OCI-LY1 (cell line): ENCODE measurements at regions not wholly inside any gene's neighbourhood (a gene's known extent, or its start where the extent isn't known, plus 50 kb on each side); places are given as distances from the start of the nearest gene placed in this dataset.

Experiments
- H2AFZ ChIP-seq: fragments of 200-600 bp; sonication (generic), shearing (Covaris generic); 2 replicates; pipeline ENCODE4 v1.6.0; 2014; ENCODE audit warnings: antibody characterized with exemption, mild to moderate bottlenecking, low read length
- H3F3A ChIP-seq: fragments of 200-600 bp; sonication (generic), shearing (Covaris generic); 2 replicates; pipeline ENCODE4 v1.6.0; 2014; ENCODE audit warnings: mild to moderate bottlenecking, antibody characterized with exemption, low read length, moderate library complexity; ENCODE audit not compliant: insufficient read depth
- H3K27ac ChIP-seq: fragments of 200-600 bp; sonication (generic); 2 replicates; pipeline ENCODE4 v1.5.1; 2014; ENCODE audit warnings: low read length, mixed run types, mild to moderate bottlenecking, low read depth; ENCODE audit not compliant: poor library complexity, severe bottlenecking
- H3K27me3 ChIP-seq: fragments of 200-600 bp; sonication (generic); 2 replicates; pipeline ENCODE4 v1.6.0; 2014; ENCODE audit warnings: antibody characterized with exemption, mild to moderate bottlenecking, low read length, moderate library complexity; ENCODE audit not compliant: insufficient read depth
- H3K36me3 ChIP-seq: fragments of 200-600 bp; sonication (generic); 2 replicates; pipeline ENCODE4 v1.6.1; 2014; ENCODE audit warnings: mild to moderate bottlenecking, antibody characterized with exemption, low read length, moderate library complexity, mixed read lengths; ENCODE audit not compliant: insufficient read depth
- H3K4me1 ChIP-seq: fragments of 200-600 bp; sonication (generic); 2 replicates; pipeline ENCODE4 v1.5.1; 2014; ENCODE audit warnings: mild to moderate bottlenecking, low read length, moderate library complexity; ENCODE audit not compliant: insufficient read depth, severe bottlenecking
- H3K4me2 ChIP-seq: fragments of 200-600 bp; sonication (generic), shearing (Covaris generic); 2 replicates; pipeline ENCODE4 v1.6.1; 2014; ENCODE audit warnings: low read length
- H3K4me3 ChIP-seq: fragments of 200-600 bp; sonication (generic); 2 replicates; pipeline ENCODE4 v1.5.1; 2014; ENCODE audit warnings: low read length, low read depth, mild to moderate bottlenecking, mixed read lengths; ENCODE audit not compliant: poor library complexity, severe bottlenecking
- H3K79me2 ChIP-seq: fragments of 200-600 bp; shearing (Covaris generic); 2 replicates; pipeline ENCODE4 v1.6.1; 2016; ENCODE audit warnings: mixed run types, low read length, mixed read lengths; ENCODE audit not compliant: insufficient read depth
- H3K9ac ChIP-seq: fragments of 200-600 bp; sonication (generic), shearing (Covaris generic); 2 replicates; pipeline ENCODE4 v1.6.1; 2014; ENCODE audit warnings: mild to moderate bottlenecking, low read length, mixed read lengths
- H3K9me2 ChIP-seq: fragments of 200-600 bp; sonication (generic), shearing (Covaris generic); 2 replicates; pipeline ENCODE4 v1.6.1; 2014; ENCODE audit warnings: low read depth, mild to moderate bottlenecking, low read length, mixed read lengths
- H3K9me3 ChIP-seq: fragments of 200-600 bp; shearing (Covaris generic); 2 replicates; pipeline ENCODE4 v1.6.1; 2014; ENCODE audit warnings: low read length, mixed read lengths
- H4K20me1 ChIP-seq: fragments of 200-600 bp; sonication (generic), shearing (Covaris generic); 2 replicates; pipeline ENCODE4 v1.6.0; 2016; ENCODE audit warnings: mild to moderate bottlenecking, low read length; ENCODE audit not compliant: insufficient read depth
- CTCF ChIP-seq: fragments of 200-600 bp; sonication (generic), shearing (Covaris generic); IDR thresholded peaks from 2 replicates; pipeline ENCODE4 v1.5.1; 2017; ENCODE audit warnings: mild to moderate bottlenecking, antibody characterized with exemption, low read length, moderate library complexity, mixed read lengths
- EZH2 ChIP-seq: fragments of 200-600 bp; sonication (generic), shearing (Covaris generic); IDR thresholded peaks from 2 replicates; pipeline ENCODE4 v1.8.0; 2017; ENCODE audit warnings: borderline replicate concordance, mixed run types, mild to moderate bottlenecking, antibody characterized with exemption, low read length, moderate library complexity, mixed read lengths

- no peaks in the 10 kb centered on the region for H3K9me3 ChIP-seq
- no peaks in the 10 kb centered on the region for H4K20me1 ChIP-seq
- no peak overlapping the region for H3K9ac ChIP-seq
- H3K4me3 ChIP-seq = no peak overlapping the region
- H3K4me2 ChIP-seq = no peak overlapping the region
- no peaks in the 10 kb centered on the region for H3K36me3 ChIP-seq
- no peaks in the 10 kb centered on the region for H3F3A ChIP-seq
- no peaks in the 10 kb centered on the region for H3K79me2 ChIP-seq
- no peak overlapping the region for H2AFZ ChIP-seq
- H3K27ac ChIP-seq = no peak overlapping the region
- TF ChIP-seq EZH2 (no peak), CTCF (no peak)
- no peaks in the 10 kb centered on the region for H3K9me2 ChIP-seq
- H3K27me3 ChIP-seq = no peaks in the 10 kb centered on the region
- H3K4me1 ChIP-seq = no peaks in the 10 kb centered on the region
Observed at GRCh38 chr4:53682196-53682595, 90.9 kb upstream of the LNX1 start.

- H3K9me3 ChIP-seq = no peaks in the 10 kb centered on the region
- no peak for TF ChIP-seq EZH2
- no peak for TF ChIP-seq CTCF
- no peak overlapping the region for H3K4me3 ChIP-seq
- no peaks in the 10 kb centered on the region for H3K9me2 ChIP-seq
- no peak overlapping the region for H3K4me2 ChIP-seq
- H3K79me2 ChIP-seq = no peaks in the 10 kb centered on the region
- H3K4me1 ChIP-seq = no peaks in the 10 kb centered on the region
- no peak overlapping the region for H2AFZ ChIP-seq
- H3K36me3 ChIP-seq = no peaks in the 10 kb centered on the region
- H4K20me1 ChIP-seq = no peaks in the 10 kb centered on the region
- H3K27me3 ChIP-seq = no peaks in the 10 kb centered on the region
- H3K9ac ChIP-seq = no peak overlapping the region
- H3F3A ChIP-seq = no peaks in the 10 kb centered on the region
- no peak overlapping the region for H3K27ac ChIP-seq
Observed at GRCh38 chr4:53680598-53680997, 89.3 kb upstream of the LNX1 start.

- H3K9me3 ChIP-seq = no peaks in the 10 kb centered on the region
- no peak overlapping the region for H3K4me3 ChIP-seq
- no peaks in the 10 kb centered on the region for H4K20me1 ChIP-seq
- H3F3A ChIP-seq = no peaks in the 10 kb centered on the region
- H2AFZ ChIP-seq = no peak overlapping the region
- TF ChIP-seq EZH2 = no peak
- TF ChIP-seq CTCF = no peak
- H3K9me2 ChIP-seq = no peaks in the 10 kb centered on the region
- no peak overlapping the region for H3K4me2 ChIP-seq
- H3K9ac ChIP-seq = no peak overlapping the region
- H3K27ac ChIP-seq = no peak overlapping the region
- no peaks in the 10 kb centered on the region for H3K79me2 ChIP-seq
- H3K4me1 ChIP-seq = no peaks in the 10 kb centered on the region
- H3K36me3 ChIP-seq = no peaks in the 10 kb centered on the region
- no peaks in the 10 kb centered on the region for H3K27me3 ChIP-seq
Observed at GRCh38 chr4:53680168-53680567, 88.9 kb upstream of the LNX1 start.
